D721Med (cell line): ENCODE measurements at regions not wholly inside any gene's neighbourhood (a gene's known extent, or its start where the extent isn't known, plus 50 kb on each side); places are given as distances from the start of the nearest gene placed in this dataset.
"Not testable (repeated sequence)": the region's sequence is repeated elsewhere in the genome, so short reads cannot be mapped to it uniquely, and the experiment has no call there.

Source experiments
- DNase-seq: peaks from one replicate; pipeline ENCODE4 v3.0.0; 2011; ENCODE audit warnings: low spot score; ENCODE audit not compliant: insufficient read length
- FAIRE-seq: peaks from 2 replicates; lab custom pipeline; 2011; peaks lifted over from hg19 to GRCh38; lab: Jason Lieb, UNC
- CTCF ChIP-seq: IDR thresholded peaks from 2 replicates; pipeline ENCODE4 v1.5.1; 2012; ENCODE audit warnings: mild to moderate bottlenecking, control low read depth; ENCODE audit not compliant: insufficient read depth; ENCODE audit errors: missing control alignments

GRCh38 chr6:81105998-81106397 lies 646.5 kb downstream of the TENT5A start:
- DNase-seq (no peak), FAIRE-seq (no peak)
- peak; percentile 6 for TF ChIP-seq CTCF

- TF ChIP-seq CTCF, result no peak
- DNase-seq (no peak), FAIRE-seq (no peak)
These were observed 654.2 kb downstream of the TENT5A start for GRCh38 chr6:81098109-81098814.

- DNase-seq, FAIRE-seq: not testable (repeated sequence)
These were observed 656.0 kb downstream of the TENT5A start for GRCh38 chr6:81096464-81096863.

- no peak for DNase-seq
- no peak for FAIRE-seq
- TF ChIP-seq CTCF, result no peak
These were observed 659.4 kb downstream of the TENT5A start for GRCh38 chr6:81093051-81093450.

- DNase-seq, result no peak
- TF ChIP-seq CTCF, result no peak
- FAIRE-seq, result no peak
These were observed 664.3 kb downstream of the TENT5A start for GRCh38 chr6:81088145-81088544.

- FAIRE-seq, result no peak
- DNase-seq, result no peak
- TF ChIP-seq CTCF, result no peak
These were observed 665.5 kb downstream of the TENT5A start for GRCh38 chr6:81086991-81087390.

- no peak for DNase-seq
- no peak for TF ChIP-seq CTCF
- no peak for FAIRE-seq
These were observed 667.1 kb downstream of the TENT5A start for GRCh38 chr6:81085431-81085790.

- no peak for FAIRE-seq
- no peak for DNase-seq
- no peak for TF ChIP-seq CTCF
These were observed 667.6 kb downstream of the TENT5A start for GRCh38 chr6:81084776-81085430.
